DND-41 (cell line): ENCODE measurements at regions not wholly inside any gene's neighbourhood (a gene's known extent, or its start where the extent isn't known, plus 50 kb on each side); places are given as distances from the start of the nearest gene placed in this dataset.

Experiments
- EZH2 ChIP-seq: IDR thresholded peaks from 3 replicates; pipeline ENCODE4 v1.6.1; 2012; ENCODE audit warnings: borderline replicate concordance, low read depth, mild to moderate bottlenecking, moderate library complexity, low read length, inconsistent platforms; ENCODE audit not compliant: severe bottlenecking
- TF ChIP-seq, protein P1 (sequence below): IDR thresholded peaks from 2 replicates; pipeline ENCODE4 v1.5.1; 2012; ENCODE audit warnings: borderline replicate concordance, low read length, moderate library complexity, mild to moderate bottlenecking; ENCODE audit not compliant: poor library complexity, severe bottlenecking; ENCODE audit errors: extremely low read depth

DNA sequence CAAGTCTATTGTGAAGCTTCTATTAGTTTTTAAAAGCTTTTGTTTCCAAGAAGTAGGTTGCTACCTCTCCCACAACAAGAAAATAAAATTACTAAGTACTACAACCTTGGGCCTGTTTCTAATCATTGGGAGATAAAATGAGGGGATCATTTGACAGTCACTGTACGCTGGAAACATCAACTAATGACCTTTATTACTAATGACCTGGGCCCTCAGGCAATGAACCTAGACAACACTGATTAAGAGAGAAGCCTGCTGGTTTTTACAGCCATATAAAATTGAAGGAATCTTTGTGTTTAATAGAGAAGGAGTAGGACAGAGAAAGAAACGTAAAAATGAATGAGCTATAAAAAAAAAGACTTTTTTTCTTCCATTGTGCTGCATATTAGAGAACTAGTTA, 1000.9 kb downstream of the STPG2 start:
- TF ChIP-seq, protein P1, sequence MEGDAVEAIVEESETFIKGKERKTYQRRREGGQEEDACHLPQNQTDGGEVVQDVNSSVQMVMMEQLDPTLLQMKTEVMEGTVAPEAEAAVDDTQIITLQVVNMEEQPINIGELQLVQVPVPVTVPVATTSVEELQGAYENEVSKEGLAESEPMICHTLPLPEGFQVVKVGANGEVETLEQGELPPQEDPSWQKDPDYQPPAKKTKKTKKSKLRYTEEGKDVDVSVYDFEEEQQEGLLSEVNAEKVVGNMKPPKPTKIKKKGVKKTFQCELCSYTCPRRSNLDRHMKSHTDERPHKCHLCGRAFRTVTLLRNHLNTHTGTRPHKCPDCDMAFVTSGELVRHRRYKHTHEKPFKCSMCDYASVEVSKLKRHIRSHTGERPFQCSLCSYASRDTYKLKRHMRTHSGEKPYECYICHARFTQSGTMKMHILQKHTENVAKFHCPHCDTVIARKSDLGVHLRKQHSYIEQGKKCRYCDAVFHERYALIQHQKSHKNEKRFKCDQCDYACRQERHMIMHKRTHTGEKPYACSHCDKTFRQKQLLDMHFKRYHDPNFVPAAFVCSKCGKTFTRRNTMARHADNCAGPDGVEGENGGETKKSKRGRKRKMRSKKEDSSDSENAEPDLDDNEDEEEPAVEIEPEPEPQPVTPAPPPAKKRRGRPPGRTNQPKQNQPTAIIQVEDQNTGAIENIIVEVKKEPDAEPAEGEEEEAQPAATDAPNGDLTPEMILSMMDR: no peak
- no peak for TF ChIP-seq EZH2
